Activated CD8-positive, alpha-beta memory T cell treated with anti-CD3 and anti-CD28 coated beads for 24 hours (primary cell): ENCODE measurements at regions not wholly inside any gene's neighbourhood (a gene's known extent, or its start where the extent isn't known, plus 50 kb on each side); places are given as distances from the start of the nearest gene placed in this dataset.

Source experiments
- DNase-seq: peaks from one replicate; pipeline ENCODE4 v3.0.0-alpha.2; 2020

DNA sequence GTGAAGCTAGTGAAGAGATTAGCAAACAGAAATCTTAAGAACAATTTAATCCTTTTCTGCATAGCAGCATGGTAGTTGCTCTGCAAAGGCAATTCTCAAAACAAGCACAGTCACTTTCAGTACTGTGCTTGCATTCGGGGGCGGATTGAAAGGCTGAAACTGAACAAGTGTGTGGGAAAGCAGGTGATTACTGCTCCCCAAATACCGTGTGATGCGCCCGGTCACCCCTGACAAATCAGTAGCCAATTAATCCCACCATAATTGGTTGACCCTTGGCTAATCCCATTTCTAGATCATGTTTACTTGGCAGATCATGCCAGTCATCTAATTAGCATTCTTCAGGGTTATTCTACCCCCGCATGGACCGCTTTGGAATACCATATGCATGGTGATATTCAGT lies 76.5 kb upstream of the ADRB1 start:
- no peak for DNase-seq

DNA sequence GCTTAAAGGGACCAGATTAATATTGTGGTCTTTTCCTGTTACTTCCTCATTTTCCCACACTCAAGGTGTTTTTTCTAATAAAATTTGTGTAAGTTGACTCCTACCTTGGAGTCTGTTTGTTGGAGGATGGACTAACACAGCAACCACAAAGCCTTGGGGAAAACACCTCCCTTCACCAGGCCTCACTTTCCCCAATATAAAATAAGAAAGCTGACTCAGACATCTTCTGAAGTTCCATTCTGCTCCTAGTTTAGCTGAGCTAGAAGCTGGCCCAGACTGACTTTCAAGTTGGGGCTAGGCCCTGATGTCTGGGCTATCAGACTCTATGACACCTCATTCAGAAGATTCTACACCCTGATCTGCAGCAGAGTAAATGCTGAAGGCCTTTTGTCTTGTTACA lies 73.0 kb upstream of the ADRB1 start:
- DNase-seq: no peak

DNA sequence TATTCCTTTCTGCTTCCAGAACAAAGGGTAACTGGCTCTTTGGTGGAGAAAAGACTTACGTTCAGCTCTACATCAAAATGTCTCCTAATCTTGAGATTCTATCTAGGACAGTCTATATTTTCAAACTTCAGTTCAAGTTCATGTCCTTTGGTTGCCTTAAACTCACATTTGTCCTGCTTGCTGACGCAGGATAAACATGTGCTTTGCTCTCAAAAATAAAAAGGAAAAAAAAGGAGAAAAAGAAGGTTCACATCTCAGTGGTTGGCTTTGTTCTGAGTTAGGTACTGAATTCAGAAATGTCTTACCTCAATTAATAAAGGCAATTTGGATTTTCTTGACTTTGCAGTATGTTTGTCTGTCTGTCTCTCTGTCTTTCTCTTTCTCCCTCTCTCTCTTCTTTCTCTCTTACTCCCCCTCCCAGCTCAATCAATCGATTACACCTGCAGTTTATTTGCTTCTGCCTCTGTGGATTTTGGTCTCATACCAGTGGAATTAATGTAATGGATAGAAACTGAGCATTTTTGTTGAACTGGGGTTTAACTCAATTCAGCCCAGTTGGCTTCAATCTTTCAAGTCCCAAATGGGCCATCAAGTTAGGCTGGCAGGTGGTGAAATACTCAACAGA lies 72.2 kb upstream of the ADRB1 start:
- no peak for DNase-seq

DNA sequence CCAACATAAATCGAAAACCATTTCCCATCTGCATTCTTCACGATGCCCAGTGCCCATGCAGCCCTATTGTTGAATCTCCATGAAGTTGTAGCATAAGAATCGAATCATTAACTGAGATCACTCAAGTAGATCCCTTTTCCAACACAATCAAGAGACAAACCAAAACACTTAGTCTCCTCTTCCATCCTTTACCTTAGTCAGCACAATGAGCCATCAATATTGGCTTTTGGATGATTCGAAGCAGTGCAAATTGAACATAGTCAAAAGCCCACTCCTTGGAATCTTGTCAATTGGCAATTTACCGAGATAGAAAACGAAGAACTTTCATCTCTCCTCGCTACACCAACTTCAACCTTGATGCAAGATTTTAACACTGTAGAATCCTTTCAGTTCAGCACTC lies 66.5 kb upstream of the ADRB1 start:
- DNase-seq: no peak

DNA sequence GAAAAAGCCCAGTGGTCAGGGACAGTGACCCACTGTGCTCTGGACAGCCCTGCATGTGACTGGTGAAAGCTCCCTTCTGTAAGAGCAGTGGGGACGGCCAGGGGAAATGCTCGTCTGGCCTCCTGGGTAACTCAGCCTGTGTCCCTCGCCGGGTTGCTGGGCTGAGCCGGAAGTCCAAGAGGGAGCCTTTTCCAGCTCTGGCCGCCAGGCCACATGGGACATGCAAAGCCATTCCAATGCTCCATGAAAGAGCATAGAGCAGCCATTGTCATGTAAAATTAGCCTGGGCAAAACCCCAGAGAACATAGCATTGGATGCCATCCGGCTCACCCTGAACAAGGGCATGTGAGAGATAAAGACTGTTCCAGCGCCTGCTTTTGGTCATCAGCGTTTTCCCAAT lies 64.9 kb upstream of the ADRB1 start:
- DNase-seq: no peak

DNA sequence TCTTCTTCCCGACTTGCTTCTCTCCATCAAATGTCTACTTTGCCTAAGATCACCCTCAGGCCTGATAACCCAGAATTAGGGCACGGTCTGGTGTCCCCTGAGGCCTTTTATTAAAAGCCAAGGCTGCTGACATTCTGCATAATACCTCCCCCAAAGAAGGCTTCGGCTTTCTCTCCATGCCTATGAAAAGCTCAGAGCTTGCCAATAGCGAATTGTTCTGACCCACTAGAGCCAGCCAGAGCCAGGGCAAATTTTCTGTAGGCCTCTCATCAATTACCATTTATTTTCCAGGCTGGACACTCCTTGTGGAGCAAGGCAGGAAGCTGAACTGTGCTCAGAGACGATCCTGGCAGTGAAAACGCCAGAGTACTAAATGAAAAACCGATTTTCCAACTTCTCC lies 64.3 kb upstream of the ADRB1 start:
- DNase-seq: no peak

DNA sequence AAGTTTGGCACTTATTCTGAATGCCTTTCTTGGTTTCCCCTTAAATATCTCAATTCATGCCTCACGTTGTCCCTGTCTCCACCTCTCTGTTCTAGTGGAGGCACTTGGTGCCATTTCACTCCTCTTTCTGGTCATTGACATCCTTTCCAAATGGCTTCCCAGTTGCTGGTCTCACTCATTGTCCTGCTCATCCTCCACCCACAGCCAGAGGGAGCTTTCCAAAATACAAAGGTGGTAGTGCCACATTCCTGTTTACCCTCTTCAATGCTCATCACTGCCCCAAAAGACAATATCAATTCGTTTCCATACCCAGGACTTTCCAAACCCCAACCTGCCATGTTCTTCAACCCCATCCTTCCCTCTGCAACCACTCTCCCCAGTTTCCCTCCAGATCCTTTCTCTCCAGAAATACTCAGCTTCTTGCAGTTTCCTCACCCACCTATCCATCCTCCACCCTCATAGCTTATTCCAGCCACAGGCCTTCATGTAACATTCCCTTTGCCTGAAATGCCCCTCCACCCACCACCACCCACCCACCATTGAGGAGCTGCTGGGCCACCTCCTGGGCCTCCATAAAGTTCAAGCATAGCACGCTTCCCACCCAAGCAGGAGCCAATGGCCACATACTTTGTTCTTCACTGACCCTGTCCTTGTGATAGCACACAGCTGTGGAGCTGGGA lies 63.1 kb upstream of the ADRB1 start:
- DNase-seq: no peak

DNA sequence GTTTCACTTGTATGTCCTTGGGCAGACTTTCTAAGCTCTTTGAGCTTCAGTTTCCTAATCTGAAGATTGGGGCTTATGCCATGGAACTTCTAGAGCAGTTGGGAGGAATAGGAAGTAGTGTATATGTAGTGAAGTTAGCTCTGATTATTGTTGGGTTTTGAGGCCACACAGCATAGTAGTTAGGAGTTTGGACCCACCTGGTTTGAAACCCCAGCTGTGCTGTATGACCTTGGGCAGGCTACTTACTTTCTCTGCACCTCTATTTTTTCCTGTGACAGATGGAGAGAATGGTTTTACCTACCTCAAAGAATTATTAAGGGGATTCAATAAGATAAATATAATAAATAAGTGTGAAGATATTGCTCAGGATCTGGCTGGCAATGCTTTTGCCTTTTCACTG lies 61.4 kb upstream of the ADRB1 start:
- DNase-seq: no peak

DNA sequence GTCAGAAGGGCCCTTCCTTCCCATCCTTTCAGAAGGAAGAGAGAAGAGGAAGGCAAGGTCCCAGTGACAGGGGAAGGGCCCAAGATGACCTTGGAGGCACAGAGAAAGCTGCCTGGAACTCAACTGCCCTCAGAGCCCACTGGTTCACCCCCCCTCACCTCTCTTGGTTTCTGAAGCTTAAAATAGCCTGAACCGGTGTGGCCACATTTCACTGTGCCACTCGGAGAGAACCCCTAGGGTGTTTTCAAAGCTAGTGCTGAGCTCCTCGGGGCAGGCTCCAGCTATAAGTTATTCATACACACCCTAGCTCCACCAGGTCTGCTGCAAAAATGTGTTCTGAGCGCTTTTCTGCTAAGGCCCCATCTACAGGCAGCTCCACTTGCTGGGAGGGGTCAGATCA lies 60.9 kb upstream of the ADRB1 start:
- no peak for DNase-seq

DNA sequence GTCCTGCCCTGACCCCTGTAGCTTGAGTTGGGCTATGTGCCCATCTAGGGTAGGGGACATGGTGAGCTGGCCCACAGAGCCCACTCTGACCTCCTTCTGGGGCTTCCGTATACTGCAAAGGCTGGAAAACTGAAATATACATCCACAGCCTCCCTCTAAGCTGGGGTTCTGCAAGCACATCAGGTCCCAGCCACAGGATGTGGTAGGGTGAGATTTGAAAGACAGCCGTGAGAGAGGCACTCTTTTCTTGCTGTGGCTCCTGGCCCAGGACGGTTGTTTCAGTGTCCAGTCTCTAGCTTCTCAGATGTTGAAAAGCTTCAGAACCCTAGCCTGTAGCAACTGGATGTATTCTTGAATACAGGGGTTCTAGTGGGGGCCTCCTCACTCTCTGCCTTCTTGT lies 60.1 kb upstream of the ADRB1 start:
- DNase-seq: no peak

DNA sequence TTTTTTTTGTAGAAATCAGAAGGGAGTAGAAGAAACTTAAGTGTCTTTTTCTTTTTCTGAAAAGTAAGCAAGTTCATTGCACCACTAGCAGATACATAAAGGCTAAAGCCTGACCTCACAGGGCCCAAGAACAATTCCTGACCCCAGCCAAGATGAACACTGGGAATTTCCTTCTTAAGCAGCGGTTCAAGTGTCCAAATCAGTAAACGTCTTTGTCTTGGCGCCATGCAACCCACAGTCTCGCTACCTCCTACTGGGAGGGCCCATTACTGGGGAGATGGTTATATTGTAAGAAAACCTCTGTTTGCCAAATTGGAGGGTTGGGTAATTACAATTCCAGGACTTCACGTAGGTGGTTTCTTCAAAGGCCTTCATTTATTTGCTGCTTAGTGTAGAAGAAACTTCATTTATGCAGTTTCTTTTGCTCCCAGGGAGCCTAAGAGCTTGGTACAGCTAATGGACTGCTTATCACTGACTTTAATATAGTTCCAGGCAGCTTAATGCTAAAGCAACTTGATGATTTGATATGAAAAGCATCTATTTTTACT lies 58.3 kb upstream of the ADRB1 start:
- DNase-seq: no peak

DNA sequence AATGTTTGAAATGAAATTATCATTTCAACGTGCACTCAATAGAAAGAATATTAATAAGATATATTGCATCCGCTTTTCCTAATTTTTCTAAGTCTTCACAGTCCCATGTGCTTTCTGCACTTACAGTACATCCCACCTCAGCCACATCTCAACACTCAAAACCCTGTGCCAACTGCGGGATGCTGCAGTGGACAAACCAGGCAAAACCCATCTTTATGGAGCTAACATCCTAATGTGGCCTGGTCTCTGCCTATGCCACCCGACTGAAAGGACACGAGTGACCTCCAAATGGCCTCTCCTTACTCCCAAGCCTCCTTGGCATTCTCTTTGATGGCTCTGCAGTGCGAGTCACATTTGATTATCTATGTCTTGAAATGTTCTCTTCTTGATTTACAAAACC lies 57.4 kb upstream of the ADRB1 start:
- DNase-seq: no peak

DNA sequence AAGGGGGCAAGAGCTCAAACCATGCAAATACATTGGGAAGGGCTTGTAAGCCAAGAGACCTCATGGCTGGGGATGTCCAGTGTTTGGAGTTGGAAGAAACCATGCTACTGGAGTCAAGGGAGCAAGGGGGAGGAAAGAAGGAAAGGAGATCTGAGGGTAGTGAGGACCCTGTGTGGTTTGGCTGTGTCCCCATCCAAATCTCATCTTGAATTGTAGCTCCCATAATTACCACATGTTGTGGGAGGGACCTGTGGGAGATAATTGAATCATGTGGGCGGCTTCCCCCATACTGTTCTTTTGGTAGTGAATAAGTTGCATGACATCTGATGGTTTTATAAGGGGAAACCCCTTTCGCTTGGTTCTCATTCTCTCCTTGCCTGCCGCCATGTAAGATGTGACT lies 56.5 kb upstream of the ADRB1 start:
- DNase-seq: no peak

DNA sequence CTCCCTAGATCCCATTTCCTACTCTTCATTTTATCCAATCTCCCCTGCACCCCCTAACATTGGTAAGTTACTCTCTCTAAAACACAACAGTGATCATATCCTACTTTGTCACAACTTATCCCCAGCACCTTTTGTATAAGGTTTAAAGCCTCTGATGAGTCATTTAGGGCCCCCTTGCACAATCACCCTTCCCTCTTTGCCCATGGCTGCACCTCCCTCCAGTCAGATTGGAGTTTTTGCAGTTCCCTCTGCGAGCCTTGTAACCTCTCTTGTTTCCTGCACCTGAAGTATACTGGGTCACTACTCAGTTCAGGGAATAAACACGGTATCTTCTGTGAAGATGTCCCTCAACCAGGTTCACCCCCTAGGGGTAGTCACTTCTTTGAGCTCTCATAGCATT lies 55.9 kb upstream of the ADRB1 start:
- no peak for DNase-seq

DNA sequence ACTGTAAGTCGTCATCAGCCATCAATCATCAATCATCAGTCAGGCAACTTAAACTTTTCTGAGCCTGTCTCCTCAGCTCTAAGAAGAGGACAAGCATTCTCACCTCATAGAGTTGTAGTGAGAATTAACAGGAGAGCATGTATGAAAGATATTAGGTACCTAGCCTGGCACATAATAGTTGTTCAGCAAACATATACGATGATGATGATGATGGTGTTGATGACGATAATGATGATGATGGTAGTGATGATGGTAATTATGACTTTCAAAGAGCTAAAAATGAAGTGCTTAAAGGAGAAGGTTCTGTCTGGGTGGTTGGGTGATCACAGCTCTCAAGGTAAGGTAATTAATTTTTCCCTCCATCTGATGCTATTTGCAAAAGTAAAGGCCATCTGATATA lies 55.1 kb upstream of the ADRB1 start:
- DNase-seq: no peak

DNA sequence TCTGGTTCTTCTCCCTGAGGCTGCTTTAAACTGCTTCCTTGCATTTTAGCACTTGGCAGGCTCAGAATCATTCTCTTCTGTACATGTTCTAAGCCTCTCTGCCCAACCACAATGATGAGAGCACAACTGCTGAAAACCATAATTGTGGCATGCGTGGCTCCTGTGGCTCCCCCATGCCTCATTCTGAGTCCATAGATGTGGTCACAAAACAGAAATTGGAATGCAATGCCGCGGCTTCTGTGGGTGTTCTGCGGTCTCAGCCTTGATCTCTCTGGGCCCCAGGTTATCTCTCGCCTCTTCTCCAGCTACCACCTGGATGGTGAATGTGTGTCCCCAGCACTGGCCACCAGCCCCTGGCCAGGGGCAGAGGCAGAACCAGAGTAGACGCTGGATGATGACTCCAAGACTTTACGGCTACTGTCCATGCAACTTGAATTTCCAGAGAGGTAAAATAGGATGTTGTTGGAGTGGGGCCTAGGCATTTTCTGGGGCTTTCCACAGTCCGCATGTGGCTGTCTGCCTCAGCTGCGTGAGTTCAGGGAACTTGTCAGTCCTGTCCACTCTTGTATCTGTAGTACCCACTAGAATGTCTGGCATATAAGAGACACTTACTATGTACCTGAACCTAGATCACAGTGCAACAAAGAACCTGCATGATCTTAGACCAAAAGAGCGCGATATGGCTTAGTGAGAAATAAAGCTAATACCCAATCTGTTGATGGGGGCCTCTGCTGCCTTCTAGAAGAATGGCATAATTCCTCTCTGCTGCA lies 52.4 kb upstream of the ADRB1 start:
- DNase-seq: peak; percentile 66

DNA sequence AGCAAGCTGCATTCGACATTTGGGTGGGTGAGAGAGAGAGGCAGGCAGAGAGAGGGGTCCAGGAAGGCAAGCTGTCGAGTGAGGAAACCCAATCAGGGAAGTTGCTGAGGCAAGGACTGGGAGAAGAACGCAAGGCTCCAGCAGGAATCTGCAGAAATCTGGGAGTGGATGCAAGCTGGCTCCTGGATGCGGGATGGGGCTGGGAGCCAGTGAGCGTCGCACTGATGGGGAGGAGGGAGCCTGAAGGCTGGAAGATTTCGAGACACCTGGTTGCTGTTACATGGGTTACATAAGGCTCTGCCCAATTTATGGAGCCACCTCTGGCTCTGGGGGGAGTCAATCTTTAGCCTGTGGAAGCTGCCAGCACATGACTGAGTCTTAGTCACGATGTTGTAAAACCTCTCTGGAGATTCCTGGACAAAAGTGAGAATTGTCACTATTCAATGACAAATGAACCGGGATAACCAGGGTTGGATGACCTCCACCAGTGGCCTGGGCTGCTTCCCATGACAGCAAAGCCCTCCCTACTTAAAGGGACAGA lies 51.1 kb upstream of the ADRB1 start:
- DNase-seq: no peak

DNA sequence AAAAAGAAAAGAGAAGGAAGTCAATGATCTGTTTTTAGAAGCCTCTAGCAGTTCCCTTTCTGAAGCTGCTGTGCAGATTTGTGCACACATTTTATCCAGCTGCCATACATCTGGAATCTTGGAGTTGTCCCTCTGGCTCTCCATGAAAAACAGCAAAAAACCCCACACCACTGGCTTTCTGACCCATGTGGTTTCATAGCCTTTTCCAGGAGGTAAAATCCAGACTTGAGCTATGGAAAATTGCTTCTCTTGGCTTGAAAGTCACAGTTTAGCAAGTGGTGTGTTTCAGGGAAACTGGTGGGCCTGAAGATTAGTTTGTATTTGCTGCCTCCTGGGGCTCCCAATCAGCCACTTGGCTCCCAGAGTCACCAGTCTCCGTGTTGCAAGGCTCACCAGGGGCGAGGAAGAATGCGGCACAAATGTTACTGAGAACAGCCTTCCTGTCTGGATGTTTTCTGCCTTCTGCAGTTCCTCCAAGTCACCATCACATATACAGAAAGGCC lies 50.1 kb upstream of the ADRB1 start:
- DNase-seq: no peak
